DOHH2 (cell line): ENCODE measurements at regions not wholly inside any gene's neighbourhood (a gene's known extent, or its start where the extent isn't known, plus 50 kb on each side); places are given as distances from the start of the nearest gene placed in this dataset.

ENCODE experiments used
- CTCF ChIP-seq: fragments of 200-600 bp; sonication (generic); IDR thresholded peaks from one replicate; pipeline ENCODE4 v1.5.1; 2014; ENCODE audit warnings: antibody characterized with exemption, mild to moderate bottlenecking, low read depth, low read length; ENCODE audit not compliant: poor library complexity, severe bottlenecking
- EZH2phosphoT487 ChIP-seq: fragments of 200-600 bp; sonication (generic); IDR thresholded peaks from 2 replicates; pipeline ENCODE4 v1.6.1; 2017; ENCODE audit warnings: borderline replicate concordance, mild to moderate bottlenecking, antibody characterized with exemption, low read length, moderate library complexity, mixed read lengths

GRCh38 chr6:147904416-147904815 is 395.9 kb downstream of the SAMD5 start:
- TF ChIP-seq EZH2phosphoT487 (no peak), CTCF (no peak)
